ENCODE measurements at regions not wholly inside any gene's neighbourhood (a gene's known extent, or its start where the extent isn't known, plus 50 kb on each side); places are given as distances from the start of the nearest gene placed in this dataset.
A peak's percentile ranks its signal among the peaks of the same experiment; 100 is the strongest.
"Not testable (repeated sequence)": the region's sequence is repeated elsewhere in the genome, so short reads cannot be mapped to it uniquely, and the experiment has no call there.

DNA sequence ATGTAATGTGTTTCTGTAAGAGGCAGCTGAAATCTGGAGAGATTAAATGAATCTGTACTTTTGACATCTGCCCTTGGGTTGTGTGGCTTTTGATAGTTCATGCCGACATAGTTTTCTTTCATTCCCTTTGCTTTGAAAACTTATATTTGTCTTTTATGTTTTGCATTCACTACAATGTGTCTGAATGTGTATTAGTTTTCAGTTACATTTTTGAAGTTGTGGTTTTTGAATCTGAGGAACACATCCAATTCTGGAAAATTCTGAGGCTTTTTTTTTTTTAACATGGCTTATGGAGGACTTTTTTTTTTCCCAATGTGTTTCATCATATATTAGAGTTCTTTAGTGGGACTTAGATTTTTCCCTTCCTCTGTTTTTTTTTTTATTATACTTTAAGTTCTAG is 683.7 kb upstream of the SOX9 start:
- DNase-seq (ENCODE audit: low spot score), result no peak

DNA sequence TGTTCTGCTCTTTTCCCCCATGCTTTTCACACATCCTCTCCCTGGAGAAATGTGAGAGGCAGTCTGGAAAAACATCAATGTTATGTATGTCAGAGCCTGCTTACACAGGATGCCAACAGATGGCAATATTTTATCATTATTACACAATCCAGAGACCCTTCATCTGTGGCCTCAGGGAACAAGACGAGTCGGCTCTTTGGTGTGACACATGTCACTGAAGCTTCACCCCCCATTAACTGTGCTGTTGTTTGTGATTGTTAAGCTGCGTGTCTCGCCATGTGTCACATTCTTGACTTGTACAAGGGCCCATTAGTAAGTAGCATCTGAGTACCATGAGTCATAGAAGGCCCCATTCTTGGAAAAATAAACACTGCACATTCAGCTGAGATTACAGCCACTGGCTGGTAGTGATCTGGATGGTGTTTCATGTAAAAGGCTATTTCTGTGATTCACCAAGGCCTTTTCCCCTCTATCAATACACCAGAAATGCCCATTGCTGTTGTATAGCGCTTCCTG is 682.1 kb upstream of the SOX9 start:
- no peak for DNase-seq (ENCODE audit: low spot score)

DNA sequence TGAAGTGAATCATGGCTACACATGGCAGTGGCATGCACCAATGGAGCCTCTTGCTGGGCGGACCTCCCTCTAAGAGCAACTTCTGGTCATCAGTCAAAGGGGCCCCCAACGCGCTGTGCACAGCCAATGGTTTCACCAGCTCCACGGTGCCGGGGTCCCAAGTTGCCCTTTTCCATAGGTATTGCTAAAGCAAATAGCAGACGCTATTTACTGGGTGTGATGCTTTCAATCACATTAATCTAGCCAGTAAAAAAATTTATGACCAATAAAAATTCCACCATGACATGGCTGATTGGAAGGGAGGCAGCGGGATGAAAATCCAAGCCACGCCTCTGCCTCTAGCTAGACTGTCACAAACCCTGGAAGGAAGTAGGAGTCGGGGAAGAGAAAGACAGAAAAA is 680.3 kb upstream of the SOX9 start:
- no peak for DNase-seq (ENCODE audit: low spot score)

DNA sequence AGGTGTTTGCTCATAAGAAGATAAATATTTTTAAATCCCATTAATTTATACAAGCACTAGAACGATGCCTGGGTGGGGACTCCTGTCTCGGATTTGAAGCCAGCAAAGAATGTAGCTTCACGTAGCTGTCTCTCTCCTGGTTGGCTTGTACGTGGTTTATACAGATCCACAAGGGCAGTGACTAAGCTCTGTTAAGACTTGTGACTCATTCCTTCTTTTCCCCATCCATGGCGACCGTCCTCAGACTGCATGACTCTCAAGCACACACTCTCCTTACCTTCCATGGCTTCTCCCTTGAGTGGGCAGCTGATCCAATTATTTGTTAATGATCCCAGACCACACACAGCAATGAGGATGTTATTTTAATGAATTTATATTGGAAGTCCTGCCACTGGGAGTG is 679.7 kb upstream of the SOX9 start:
- DNase-seq (ENCODE audit: low spot score), result no peak

DNA sequence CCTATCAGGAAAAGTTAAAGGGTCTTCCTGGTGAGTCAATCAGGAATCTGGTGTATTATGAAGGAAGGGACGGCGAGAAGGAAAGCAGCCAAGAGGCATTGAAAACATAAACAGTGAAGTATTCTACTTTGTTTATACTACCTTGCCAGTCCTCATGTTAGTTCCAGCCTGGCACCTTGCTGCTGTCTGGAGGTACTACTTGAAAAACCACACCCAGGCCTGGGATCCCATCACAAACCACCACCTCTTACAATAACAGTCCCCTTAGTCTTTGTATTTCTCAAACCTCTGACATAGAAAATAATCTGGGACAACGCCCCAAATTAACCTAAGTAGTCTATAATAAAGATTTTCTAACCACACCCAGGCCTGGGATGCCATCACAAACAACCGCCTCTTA is 676.7 kb upstream of the SOX9 start:
- no peak for DNase-seq (ENCODE audit: low spot score)

DNA sequence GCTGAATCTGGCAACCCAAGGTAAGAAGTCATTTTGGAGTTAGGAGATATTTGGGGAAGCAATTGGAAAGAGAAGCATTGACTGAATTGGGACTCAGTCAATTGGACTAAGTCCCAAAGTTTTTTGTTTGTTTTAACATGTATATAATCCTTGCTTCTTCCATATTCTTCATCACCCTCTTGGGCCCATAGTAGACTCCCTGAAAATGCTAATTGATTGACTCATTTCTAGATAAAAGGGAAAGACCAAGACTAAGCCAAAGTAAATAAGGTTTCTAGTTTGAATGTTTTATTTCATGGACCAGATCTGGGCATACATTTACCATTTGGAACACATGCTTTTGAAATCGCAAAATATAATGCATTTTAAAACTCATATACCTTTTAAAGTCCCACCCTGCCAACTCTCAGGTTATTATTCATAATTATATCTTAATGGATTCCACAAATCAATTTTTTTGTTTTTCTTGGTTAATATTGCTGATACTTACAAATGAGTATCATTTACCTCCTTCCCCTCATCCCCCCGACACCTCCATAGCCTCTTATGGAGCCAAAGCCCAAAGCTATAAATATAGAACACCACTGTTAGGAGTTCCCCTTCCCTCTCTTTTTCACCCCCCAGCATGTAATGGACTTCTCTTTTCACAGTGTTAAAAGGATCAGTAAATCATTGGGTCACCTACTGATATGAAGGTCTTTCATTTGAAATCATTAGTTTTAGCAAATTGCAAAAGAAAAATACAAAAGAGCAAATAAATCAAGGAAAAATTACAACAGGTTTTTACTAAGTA is 674.0 kb upstream of the SOX9 start:
- DNase-seq (ENCODE audit: low spot score), result no peak

DNA sequence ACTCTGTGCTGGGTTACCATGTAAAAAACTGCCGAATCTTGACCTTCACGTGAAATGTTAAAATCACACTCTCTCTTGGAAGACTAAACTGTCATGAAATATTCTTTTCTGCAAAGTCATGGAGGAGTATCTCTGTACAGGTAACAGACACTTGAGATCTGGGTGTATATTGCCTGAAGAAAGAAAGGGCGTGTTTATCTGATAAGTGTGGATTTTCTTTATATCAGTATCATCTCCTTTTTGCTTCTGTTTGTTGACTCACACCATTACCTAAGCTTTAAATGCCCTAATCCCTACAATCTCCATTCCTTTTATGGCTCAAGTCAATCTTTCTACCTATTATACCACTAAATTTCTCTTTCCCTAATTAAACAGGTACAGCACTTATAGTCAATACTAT is 673.2 kb upstream of the SOX9 start:
- DNase-seq (ENCODE audit: low spot score), result no peak

DNA sequence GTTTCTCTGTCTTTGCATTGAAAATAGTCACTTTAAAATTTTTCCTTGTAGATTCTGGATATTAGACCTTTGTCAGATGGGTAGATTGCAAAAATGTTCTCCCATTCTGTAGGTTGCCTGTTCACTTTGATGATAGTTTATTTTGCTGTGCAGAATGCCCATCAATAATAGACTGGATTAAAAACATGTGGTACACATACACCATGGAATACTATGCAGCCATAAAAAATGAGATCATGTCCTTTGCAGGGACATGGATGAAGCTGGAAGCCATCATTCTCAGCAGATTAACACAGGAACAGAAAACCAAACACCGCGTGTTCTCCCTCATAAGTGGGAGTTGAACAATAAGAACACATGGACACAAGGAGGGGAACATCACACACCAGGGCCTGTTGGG is 670.2 kb upstream of the SOX9 start:
- DNase-seq (ENCODE audit: low spot score), result not testable (repeated sequence)

DNA sequence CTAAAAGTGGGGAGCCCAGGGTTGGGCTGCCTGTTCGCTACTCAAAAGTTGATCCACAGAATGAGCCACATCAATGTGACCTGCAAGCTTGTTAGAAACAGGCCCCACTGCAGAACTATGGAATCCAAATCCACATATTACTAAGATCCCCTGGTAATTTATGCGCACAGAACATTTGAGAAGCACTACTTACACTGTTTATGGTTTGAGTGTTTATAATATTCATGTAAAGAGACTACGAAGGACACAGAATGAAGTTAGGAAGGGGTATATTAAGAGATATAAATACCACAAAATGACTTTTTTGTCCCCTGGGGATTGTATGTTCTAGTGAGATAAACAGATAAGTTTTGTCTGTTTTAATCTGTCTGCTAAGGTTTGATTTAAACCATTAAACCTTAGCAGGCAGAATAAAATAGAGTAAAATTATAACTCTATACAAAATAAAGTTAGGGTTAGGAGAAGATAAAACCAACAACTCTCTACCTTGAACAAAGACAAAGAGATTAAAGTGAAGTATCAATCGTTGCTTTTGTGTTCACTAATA is 666.9 kb upstream of the SOX9 start:
- DNase-seq (ENCODE audit: low spot score), result no peak

DNA sequence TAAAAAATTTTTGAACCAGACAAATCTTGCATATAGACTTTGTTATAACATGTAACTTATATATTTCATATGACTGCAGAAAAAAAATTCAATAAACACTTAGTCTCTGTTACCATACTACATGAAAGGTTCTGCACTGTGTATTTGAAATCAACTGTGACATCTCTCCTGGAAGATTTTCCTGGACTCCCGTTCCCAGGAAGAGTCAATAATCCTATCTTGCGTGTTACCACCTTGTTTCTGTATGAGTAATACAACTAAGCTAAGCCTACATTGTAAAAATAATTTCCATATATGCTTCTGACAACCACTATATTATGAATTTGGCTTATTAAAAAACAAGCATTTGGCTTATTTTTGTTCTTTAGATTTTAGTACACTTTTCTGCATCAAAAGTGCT is 665.6 kb upstream of the SOX9 start:
- no peak for DNase-seq (ENCODE audit: low spot score)

DNA sequence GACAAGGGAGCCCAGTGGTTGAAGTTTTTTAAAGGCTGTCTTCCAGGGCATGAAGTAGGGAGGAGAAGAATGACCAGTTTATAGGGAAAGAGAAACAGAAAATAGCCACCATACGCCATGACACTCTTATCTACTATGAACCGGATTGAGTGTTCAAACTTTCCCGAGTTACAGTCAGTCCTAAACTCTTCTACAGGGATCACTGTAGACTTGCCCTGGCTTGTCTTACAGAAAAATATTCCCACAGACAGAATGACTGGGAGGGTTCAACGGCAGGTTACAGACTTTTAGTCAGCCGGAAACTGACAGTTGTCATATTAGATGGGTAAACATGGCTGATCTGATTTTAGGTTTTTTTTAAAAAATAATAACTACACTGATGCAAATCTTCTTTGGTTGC is 662.5 kb upstream of the SOX9 start:
- DNase-seq (ENCODE audit: low spot score), result no peak

DNA sequence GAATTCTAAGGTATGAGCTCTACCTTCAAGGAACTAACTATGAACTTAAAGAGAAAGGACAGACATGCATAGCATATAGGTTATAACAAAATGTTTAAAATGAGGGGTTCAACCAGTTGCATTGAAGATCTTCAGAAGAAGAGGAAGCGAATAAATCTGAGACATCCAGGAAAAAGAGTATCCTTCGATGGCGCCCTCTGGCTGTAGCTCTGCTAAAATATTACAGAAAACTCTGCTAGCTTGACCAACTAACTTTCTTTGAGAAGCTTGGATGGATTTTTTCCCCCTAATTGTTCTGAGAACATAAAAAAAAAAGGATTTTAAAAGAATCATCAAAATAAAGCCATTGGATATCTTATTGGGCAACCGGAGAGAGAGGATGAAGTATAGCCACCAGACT is 659.9 kb upstream of the SOX9 start:
- DNase-seq (ENCODE audit: low spot score), result no peak

DNA sequence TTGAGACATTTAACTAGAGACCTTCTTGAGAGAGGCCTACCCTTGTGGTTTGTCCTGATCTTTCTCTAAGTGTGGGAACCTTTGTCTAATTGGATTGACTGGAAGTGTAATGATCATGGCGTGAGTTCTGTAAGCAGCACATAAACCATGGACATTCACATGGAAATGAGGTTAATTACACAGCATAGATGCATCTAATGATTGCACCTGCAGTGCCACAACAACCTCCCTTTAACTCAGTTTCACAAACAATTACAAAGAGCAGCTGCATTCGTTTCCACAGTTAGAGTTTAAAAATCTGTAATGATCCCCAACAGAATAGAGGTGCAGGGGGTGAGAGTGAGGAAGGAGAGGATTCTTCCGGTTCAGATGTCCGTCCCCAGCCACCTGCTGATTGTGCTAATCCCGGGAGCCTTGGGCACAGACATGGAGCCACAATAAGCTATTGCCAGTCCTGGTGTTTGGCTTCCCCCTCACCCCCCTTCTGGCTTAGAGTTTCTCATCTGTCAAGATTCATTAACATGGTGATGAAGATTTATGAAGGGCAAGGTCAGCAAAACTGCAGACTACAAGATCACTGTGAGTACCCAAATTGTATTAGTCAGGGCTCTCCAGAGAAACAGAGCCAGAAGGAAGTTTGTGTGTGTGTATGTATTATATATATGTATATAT is 659.2 kb upstream of the SOX9 start:
- DNase-seq (ENCODE audit: low spot score), result no peak

DNA sequence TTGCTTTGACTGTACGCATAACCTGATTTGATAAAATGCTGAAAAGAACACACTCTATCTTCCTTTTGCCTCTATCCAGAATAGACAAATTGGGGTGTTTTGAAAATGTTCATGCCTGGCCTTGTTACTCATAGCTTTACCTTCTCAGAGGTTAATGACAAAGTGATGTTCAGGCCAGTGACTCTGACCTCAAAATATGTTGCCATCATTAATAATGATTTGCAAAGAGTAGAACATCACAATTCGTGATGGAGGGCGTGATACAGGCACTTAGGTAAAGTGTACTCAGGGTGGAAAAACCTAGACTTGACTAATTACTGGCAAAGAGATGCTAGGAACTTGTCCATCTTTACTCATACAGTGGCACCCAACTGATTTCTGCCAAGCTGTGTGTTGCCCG is 656.6 kb upstream of the SOX9 start:
- no peak for DNase-seq (ENCODE audit: low spot score)

DNA sequence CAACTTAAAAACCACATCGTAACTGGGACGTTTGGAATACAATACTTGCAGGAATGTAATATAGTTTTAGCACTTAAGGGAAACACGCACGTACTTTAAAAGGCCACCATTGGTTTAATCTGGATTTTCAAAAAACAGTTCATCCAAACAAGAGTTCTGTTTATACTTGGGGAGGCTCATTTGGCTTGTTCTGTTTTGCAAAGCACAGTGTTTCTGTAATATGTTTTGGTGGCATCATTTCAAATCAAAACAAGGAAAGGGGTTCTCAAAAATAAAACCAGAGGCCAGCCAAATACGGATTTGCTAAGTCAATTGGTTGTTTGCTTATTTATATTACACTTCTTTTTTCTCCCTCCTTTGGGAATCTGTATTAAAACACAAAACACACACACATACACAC is 656.1 kb upstream of the SOX9 start:
- DNase-seq (ENCODE audit: low spot score), result no peak

DNA sequence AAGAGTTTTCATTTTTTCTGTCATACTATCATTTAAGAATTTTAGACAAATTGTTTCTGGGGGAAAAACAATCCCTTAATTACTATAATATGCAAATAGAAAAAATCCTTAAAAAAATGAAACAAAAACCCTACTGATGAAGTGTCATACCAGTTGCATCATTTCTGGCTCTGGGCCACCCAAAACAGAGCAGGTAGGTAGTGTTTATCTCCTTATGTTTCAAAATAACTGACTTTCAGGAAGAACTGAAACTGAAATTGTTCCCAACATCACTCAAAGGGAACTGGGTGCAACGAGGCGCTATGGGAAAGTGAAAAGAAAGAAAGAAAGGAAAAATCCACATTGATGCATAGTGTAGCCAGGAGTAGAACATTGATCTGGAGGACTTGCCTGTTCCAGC is 653.1 kb upstream of the SOX9 start:
- DNase-seq (ENCODE audit: low spot score), result no peak

DNA sequence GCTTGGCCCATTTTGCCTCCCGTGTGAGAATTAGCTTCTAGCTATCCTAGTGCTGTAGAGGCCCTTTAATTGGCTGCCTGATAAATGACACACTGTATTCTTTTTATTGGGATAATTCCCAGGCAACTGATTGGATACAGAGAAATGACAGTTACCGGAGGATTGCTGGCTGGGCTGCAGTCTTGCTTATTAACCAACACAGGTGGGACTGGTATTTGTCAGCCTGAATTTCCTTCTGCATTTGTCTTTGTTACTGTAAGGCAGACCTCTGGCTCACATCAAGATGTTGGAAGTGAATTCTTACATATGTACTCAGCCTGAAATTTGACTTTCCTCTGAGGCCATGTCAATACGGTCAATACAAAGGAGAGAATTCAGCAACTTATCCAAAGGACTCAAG is 650.8 kb upstream of the SOX9 start:
- no peak for DNase-seq (ENCODE audit: low spot score)

DNA sequence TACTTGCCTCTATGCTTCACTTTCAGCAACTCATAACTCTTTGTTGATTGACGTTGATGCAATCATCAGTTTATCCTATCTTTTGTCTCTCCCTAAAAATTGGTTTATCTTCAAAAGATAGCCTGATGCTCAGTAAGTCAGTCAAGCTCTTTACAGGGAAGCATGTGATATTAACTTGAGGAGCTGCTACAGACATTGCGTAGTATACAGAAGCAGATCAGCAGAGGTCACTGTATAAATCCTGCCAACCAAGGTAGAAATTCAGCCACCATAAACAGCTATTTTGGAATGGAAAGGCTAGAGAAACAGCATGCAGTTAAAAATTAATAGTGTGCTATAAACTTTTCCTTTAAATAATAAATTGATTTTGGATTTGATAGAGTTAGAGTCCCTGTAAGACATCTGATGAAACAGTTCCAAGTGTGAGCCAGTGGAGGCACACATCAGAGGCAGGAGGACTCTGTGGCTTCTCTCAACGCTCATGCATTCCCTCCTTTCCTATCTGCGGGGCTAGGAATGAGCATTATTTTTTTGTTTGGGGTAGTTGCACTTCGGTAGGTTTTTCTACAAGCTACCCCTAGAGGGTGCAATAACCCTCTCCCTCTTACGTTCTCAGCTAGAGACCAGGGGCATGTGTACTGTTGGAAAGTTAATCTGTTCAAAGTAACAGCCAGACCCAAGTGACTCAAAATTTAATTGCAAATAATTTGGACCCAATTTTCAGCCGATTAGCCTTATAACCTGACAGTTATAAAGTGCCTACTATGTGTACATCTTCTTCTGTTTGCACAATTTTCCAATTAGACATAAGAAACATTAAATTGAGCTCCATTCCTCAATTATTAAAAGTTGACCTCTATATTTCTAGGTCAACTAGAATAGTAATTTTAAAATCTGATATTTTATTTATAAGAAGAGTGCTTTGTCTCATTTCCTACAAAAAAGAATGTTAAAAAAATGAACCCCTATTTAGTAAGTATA is 647.7 kb upstream of the SOX9 start:
- peak; percentile 14 for DNase-seq (ENCODE audit: low spot score)

DNA sequence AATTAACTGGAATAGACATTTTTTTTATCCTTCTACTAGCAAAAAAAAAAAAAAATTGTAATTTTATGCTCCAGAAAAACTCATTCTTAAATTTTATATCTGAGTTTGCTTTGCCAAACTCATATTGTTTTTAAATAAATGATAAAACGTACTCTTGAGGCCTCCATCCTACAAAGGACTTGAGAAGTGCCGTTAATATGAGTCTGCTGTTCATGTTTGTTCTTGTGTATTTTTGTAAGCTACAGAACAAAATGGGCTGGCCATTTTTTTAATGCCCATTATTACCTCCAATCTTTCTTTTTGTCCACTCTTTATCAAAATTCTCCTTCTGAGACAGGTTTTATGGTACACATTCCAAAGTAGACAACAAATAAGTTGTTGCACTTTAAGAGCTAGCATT is 643.5 kb upstream of the SOX9 start:
- DNase-seq (ENCODE audit: low spot score), result no peak

DNA sequence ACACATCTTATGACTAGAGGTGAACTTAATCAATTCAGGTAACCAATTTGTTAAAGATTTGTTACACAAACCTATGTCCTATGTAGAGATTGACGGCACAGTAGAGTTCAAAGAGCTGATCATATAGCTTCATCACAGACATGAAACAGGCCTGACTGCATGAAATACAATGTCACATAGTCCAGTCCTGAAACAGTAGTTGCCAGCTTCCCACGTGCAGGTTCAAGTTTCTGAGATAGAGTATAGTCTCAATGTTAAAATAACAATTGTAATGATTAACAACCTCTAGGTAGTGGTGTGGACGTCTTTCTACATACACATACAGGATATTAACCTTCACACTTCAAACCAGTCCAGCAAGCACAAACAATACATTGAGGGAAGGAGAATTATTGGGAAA is 640.7 kb upstream of the SOX9 start:
- no peak for DNase-seq (ENCODE audit: low spot score)

DNA sequence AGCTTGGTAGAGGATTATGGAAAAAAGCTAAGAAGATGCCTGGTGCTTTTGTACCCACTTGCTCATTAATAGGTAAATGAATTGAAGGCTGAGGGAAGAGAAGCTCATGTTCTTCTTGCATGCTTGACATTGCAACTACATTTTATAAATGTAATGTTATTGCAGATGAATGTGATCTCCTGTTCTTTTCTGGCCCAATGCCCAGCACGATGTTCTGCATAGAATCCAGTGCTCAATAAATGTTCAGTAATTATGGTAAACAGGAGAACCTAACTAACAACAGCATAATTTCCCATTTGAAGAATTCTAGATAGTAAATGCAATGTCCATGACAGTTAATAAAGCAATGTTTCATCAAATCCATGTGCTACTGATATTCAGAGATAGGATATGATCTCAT is 638.2 kb upstream of the SOX9 start:
- no peak for DNase-seq (ENCODE audit: low spot score)

DNA sequence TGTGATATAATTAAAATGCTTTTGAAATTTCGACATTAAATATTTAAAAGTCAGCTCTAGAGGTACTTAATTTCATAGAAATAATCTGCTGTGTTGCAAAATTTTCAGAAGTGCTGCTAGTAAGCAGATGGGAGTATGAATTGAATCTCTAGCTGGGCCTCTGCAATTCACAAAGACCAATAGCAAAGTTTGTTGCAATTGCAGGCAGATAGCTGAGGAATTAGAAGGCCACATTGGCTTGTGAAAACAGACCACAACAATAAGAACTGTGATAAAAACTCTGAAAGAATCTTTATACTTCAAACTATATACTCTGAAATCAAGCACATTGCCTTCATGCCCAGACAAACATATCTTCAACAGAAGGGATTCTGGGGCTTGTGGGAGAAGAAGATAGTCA is 636.3 kb upstream of the SOX9 start:
- DNase-seq (ENCODE audit: low spot score), result no peak

All from germinal center (tissue), 1 donor.